ENCODE measurements at regions not wholly inside any gene's neighbourhood (a gene's known extent, or its start where the extent isn't known, plus 50 kb on each side); places are given as distances from the start of the nearest gene placed in this dataset.
"Not testable (repeated sequence)": the region's sequence is repeated elsewhere in the genome, so short reads cannot be mapped to it uniquely, and the experiment has no call there.

DNA sequence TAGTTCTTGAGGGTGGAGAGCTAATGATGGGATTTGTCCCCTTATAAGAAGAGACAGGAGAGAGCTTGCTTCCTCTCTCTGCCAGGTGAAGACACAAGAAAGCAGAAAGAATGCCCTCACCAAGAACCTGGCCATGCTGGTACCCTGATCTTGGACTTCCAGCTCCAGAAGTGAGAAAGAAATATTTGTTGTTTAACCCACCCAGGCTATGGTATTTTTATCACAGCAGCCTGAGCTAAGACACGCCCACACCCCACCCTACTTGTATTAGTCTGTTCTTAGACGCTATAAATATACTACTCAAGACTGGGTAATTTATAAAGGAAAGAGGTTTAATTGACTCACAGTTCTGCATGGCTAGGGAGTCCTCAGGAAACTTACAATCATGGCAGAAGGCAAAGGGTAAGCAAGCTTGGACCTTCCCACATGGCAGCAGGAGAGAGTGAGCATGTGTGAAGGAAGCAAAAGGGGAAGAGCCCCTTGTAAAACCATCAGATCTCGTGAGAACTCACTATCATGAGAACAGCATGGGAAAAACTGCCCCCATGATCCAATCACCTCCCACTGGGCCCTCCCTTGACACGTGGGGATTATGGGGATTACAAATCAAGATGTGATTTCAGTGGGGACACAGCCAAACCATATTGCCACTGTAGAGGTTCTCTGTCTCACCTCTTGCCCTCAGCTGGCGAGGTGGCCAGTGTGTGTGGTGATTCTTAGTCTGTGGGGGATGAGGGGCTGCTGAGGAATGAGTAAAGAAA, 57.4 kb upstream of the RCBTB2 start:
- H3K23ac ChIP-seq (ENCODE audit: low read length in 2 of 2): no peak overlapping the region
- no peaks in the 10 kb centered on the region for H3K79me1 ChIP-seq (replicated peaks; ENCODE audit: low read length, poor library complexity, severe bottlenecking)
- H3K4me2 ChIP-seq (ENCODE audit: low read length, poor library complexity, severe bottlenecking): no peak overlapping the region
- no peak overlapping the region for H3K4ac ChIP-seq (ENCODE audit: low read depth in 1 of 2, low read length in 2 of 2)
- no peak overlapping the region for H2BK15ac ChIP-seq (ENCODE audit: low read depth, poor library complexity, severe bottlenecking)
- H3K14ac ChIP-seq (ENCODE audit: low read length in 2 of 2): no peak overlapping the region
- no peak overlapping the region for H3K18ac ChIP-seq (ENCODE audit: low read depth in 1 of 2, low read length in 2 of 2)
- no peak overlapping the region for H2AFZ ChIP-seq (ENCODE audit: low read depth, low read length)
- peak overlapping the region; percentile 85 for H3K27ac ChIP-seq (ENCODE audit: low read length, poor library complexity, severe bottlenecking)
- H3K9ac ChIP-seq (ENCODE audit: low read length): no peak overlapping the region
- peaks cover 0 to 6% of the 10 kb centered on the region in 2 experiments for H3K27me3 ChIP-seq (ENCODE audit: control insufficient read depth in 1 of 2, insufficient read depth in 1 of 2, low read length in 2 of 2)
- H2BK12ac ChIP-seq (ENCODE audit: low read length in 2 of 2): no peak overlapping the region
- no peaks in the 10 kb centered on the region for H3K9me3 ChIP-seq (ENCODE audit: control insufficient read depth, low read length)
- H2BK120ac ChIP-seq (ENCODE audit: low read depth, low read length): no peak overlapping the region
- DNase-seq: no peak
- peak overlapping the region; percentile 33 for H2AK5ac ChIP-seq (ENCODE audit: low read length, severe bottlenecking)
- no peak overlapping the region for H4K8ac ChIP-seq (ENCODE audit: low read length)
- H4K91ac ChIP-seq (ENCODE audit: low read length): no peak overlapping the region
- no peak overlapping the region for H3K4me3 ChIP-seq (ENCODE audit: insufficient read depth in 1 of 2, low read depth in 1 of 2, low read length in 2 of 2)
- peaks cover 11% of the 10 kb centered on the region for H3K4me1 ChIP-seq (ENCODE audit: control insufficient read depth, insufficient read depth, low read depth, low read length)
- H3K36me3 ChIP-seq (ENCODE audit: control insufficient read depth in 1 of 2, insufficient read depth in 2 of 2, low read depth in 1 of 2, low read length in 2 of 2): no peaks in the 10 kb centered on the region
- WGBS: 88% methylated on average over 2 of the region's 5 CpGs
- H2BK5ac ChIP-seq (ENCODE audit: low read depth, low read length, poor library complexity, severe bottlenecking): peak overlapping the region; percentile 51

DNA sequence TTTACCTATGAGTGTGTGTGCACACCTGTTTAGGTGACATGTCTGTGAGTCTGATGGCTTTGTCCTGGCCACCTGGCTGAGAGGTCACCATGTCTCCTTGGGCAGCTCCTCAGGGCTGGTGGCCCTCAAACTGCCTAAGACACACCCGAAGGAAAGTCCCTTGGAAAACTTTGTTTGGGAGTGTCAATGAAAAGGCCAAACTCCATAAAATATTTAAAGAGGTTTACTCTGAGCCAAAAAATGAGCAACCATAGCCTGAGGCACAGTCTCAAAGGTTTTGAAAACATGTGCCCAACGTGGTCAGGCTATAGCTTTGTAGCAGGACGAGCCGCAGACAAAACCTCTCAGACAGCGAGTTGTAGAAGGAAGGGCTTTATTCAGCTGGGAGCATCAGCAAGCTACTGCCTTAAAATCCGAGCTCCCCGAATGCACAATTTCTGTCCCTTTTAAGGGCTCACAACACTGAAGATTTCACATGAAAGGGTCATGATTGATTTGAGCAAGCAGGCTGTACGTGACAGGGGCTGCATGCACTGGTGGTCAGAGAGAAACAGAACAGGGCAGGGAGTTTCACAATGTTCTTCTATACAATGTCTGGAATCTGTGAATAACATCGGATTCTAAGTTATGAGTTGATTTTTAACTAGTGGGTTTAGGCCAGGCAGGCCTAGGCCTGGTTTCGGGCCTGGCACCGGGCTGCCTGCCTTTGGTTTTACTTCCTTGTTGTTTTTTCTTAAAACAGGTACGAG, 58.4 kb upstream of the RCBTB2 start:
- H3K36me3 ChIP-seq (ENCODE audit: control insufficient read depth in 1 of 2, insufficient read depth in 2 of 2, low read depth in 1 of 2, low read length in 2 of 2); H2BK12ac ChIP-seq (ENCODE audit: low read length in 2 of 2); H3K4me3 ChIP-seq (ENCODE audit: insufficient read depth in 1 of 2, low read depth in 1 of 2, low read length in 2 of 2); H4K91ac ChIP-seq (ENCODE audit: low read length); H3K14ac ChIP-seq (ENCODE audit: low read length in 2 of 2); H2BK120ac ChIP-seq (ENCODE audit: low read depth, low read length); H2AFZ ChIP-seq (ENCODE audit: low read depth, low read length); DNase-seq; H3K23ac ChIP-seq (ENCODE audit: low read length in 2 of 2); H3K4ac ChIP-seq (ENCODE audit: low read depth in 1 of 2, low read length in 2 of 2); H3K9ac ChIP-seq (ENCODE audit: low read length); H4K8ac ChIP-seq (ENCODE audit: low read length); H3K18ac ChIP-seq (ENCODE audit: low read depth in 1 of 2, low read length in 2 of 2); H3K4me2 ChIP-seq (ENCODE audit: low read length, poor library complexity, severe bottlenecking); H3K27me3 ChIP-seq (ENCODE audit: control insufficient read depth in 1 of 2, insufficient read depth in 1 of 2, low read length in 2 of 2); H3K9me3 ChIP-seq (ENCODE audit: control insufficient read depth, low read length); H3K79me1 ChIP-seq (replicated peaks; ENCODE audit: low read length, poor library complexity, severe bottlenecking); H2BK15ac ChIP-seq (ENCODE audit: low read depth, poor library complexity, severe bottlenecking): not testable (repeated sequence)
- peaks cover 14% of the 10 kb centered on the region for H3K4me1 ChIP-seq (ENCODE audit: control insufficient read depth, insufficient read depth, low read depth, low read length)
- H3K27ac ChIP-seq (ENCODE audit: low read length, poor library complexity, severe bottlenecking): peak overlapping the region; percentile 89
- H2AK5ac ChIP-seq (ENCODE audit: low read length, severe bottlenecking): peak overlapping the region; percentile 33
- peak overlapping the region; percentile 51 for H2BK5ac ChIP-seq (ENCODE audit: low read depth, low read length, poor library complexity, severe bottlenecking)
- 90% methylated on average over 11 of the region's 12 CpGs for WGBS

DNA sequence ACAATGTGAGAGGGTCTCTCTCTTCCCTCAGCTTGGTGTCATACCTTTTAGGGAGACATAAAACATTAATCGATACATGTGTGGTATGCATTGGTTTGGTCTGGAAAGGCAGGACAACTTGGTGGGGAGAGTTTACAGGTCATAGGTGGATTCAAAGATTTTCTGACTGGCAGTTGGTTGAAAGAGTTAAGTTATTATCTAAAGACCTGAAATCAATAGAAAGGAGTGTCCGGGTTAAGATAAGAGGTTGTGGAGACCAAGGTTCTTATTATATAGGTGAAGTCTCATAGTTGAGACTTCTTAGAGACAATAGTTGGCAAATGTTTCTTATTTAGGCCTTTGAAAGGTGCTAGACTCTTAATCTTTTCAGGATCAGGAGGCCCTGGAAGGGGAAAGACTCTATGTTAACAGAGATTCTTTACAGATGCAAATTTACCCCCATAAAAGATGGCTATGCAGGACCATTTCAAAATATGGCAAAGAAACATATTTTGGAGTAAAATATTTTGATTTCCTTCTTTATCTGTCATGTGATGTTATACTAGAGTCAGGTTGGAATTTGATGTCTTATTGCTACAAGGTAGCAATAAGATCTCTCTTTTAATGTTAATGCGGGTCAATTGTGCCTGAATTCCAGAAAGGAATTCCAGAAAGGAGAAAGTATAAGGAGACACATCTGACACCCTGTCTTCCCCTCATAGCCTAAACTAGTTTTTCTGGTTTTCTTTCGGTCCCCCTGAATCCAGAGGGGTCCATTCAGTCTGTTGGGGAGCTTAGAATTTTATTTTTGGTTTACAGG, 59.2 kb upstream of the RCBTB2 start:
- no peak overlapping the region for H3K23ac ChIP-seq (ENCODE audit: low read length in 2 of 2)
- H4K91ac ChIP-seq (ENCODE audit: low read length): no peak overlapping the region
- H3K79me1 ChIP-seq (replicated peaks; ENCODE audit: low read length, poor library complexity, severe bottlenecking): no peaks in the 10 kb centered on the region
- H3K4me1 ChIP-seq (ENCODE audit: control insufficient read depth, insufficient read depth, low read depth, low read length): peaks cover 14% of the 10 kb centered on the region
- no peak overlapping the region for H2BK120ac ChIP-seq (ENCODE audit: low read depth, low read length)
- no peak overlapping the region for H3K4me3 ChIP-seq (ENCODE audit: insufficient read depth in 1 of 2, low read depth in 1 of 2, low read length in 2 of 2)
- no peak for DNase-seq
- no peak overlapping the region for H2BK12ac ChIP-seq (ENCODE audit: low read length in 2 of 2)
- no peak overlapping the region for H3K14ac ChIP-seq (ENCODE audit: low read length in 2 of 2)
- no peaks in the 10 kb centered on the region for H3K36me3 ChIP-seq (ENCODE audit: control insufficient read depth in 1 of 2, insufficient read depth in 2 of 2, low read depth in 1 of 2, low read length in 2 of 2)
- H2AK5ac ChIP-seq (ENCODE audit: low read length, severe bottlenecking): no peak overlapping the region
- H3K9me3 ChIP-seq (ENCODE audit: control insufficient read depth, low read length): no peaks in the 10 kb centered on the region
- no peak overlapping the region for H3K18ac ChIP-seq (ENCODE audit: low read depth in 1 of 2, low read length in 2 of 2)
- H3K4me2 ChIP-seq (ENCODE audit: low read length, poor library complexity, severe bottlenecking): no peak overlapping the region
- no peak overlapping the region for H3K4ac ChIP-seq (ENCODE audit: low read depth in 1 of 2, low read length in 2 of 2)
- 95% methylated on average over 3 of the region's 4 CpGs for WGBS
- no peak overlapping the region for H2BK15ac ChIP-seq (ENCODE audit: low read depth, poor library complexity, severe bottlenecking)
- peak overlapping the region; percentile 22 for H2BK5ac ChIP-seq (ENCODE audit: low read depth, low read length, poor library complexity, severe bottlenecking)
- H3K9ac ChIP-seq (ENCODE audit: low read length): no peak overlapping the region
- no peak overlapping the region for H2AFZ ChIP-seq (ENCODE audit: low read depth, low read length)
- peaks cover 0 to 6% of the 10 kb centered on the region in 2 experiments for H3K27me3 ChIP-seq (ENCODE audit: control insufficient read depth in 1 of 2, insufficient read depth in 1 of 2, low read length in 2 of 2)
- peak overlapping the region; percentile 89 for H3K27ac ChIP-seq (ENCODE audit: low read length, poor library complexity, severe bottlenecking)
- H4K8ac ChIP-seq (ENCODE audit: low read length): no peak overlapping the region

DNA sequence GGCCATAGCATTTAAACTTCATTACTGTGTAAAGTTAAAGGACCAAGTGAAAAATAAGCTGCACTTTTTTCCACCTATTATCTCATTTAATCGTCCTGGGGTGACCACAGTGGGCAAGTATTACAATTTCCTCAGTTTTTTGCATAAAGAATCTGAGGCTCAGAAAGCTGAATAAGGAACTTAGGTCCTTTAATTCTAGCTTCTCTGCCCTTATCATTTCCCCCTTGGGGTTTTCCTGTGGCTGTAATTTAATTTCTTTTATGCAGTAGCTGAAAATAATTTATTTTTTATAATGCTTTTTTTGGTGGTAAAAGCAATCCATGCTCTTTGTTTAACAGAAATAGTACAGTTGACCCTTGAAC, 59.8 kb upstream of the RCBTB2 start:
- Histone ChIP-seq H3K4ac (ENCODE audit: low read depth in 1 of 2, low read length in 2 of 2) (no peak overlapping the region), H4K8ac (ENCODE audit: low read length) (no peak overlapping the region), H2BK12ac (ENCODE audit: low read length in 2 of 2) (no peak overlapping the region), H4K91ac (ENCODE audit: low read length) (no peak overlapping the region), H2BK120ac (ENCODE audit: low read depth, low read length) (no peak overlapping the region), H3K14ac (ENCODE audit: low read length in 2 of 2) (no peak overlapping the region), H2BK15ac (ENCODE audit: low read depth, poor library complexity, severe bottlenecking) (no peak overlapping the region), H3K27me3 (ENCODE audit: control insufficient read depth in 1 of 2, insufficient read depth in 1 of 2, low read length in 2 of 2) (peaks cover 0 to 11% of the 10 kb centered on the region in 2 experiments), H3K4me3 (ENCODE audit: insufficient read depth in 1 of 2, low read depth in 1 of 2, low read length in 2 of 2) (no peak overlapping the region), H3K79me1 (replicated peaks; ENCODE audit: low read length, poor library complexity, severe bottlenecking) (no peaks in the 10 kb centered on the region), H2AK5ac (ENCODE audit: low read length, severe bottlenecking) (no peak overlapping the region), H3K9ac (ENCODE audit: low read length) (no peak overlapping the region), H3K9me3 (ENCODE audit: control insufficient read depth, low read length) (no peaks in the 10 kb centered on the region), H3K23ac (ENCODE audit: low read length in 2 of 2) (no peak overlapping the region), H2BK5ac (ENCODE audit: low read depth, low read length, poor library complexity, severe bottlenecking) (no peak overlapping the region), H3K4me2 (ENCODE audit: low read length, poor library complexity, severe bottlenecking) (no peak overlapping the region), H3K36me3 (ENCODE audit: control insufficient read depth in 1 of 2, insufficient read depth in 2 of 2, low read depth in 1 of 2, low read length in 2 of 2) (no peaks in the 10 kb centered on the region), H3K18ac (ENCODE audit: low read depth in 1 of 2, low read length in 2 of 2) (no peak overlapping the region), H3K4me1 (ENCODE audit: control insufficient read depth, insufficient read depth, low read depth, low read length) (peaks cover 14% of the 10 kb centered on the region), H3K27ac (ENCODE audit: low read length, poor library complexity, severe bottlenecking) (peak overlapping the region; percentile 89), H2AFZ (ENCODE audit: low read depth, low read length) (no peak overlapping the region)
- no peak for DNase-seq
- 88% methylated on average over 1 of the region's 1 CpG for WGBS
